ENCODE measurements at regions not wholly inside any gene's neighbourhood (a gene's known extent, or its start where the extent isn't known, plus 50 kb on each side); places are given as distances from the start of the nearest gene placed in this dataset.
"Not testable (repeated sequence)": the region's sequence is repeated elsewhere in the genome, so short reads cannot be mapped to it uniquely, and the experiment has no call there.

GRCh38 chr10:131833013-131833412 lies 67.8 kb upstream of the PPP2R2D start:
- no peak for DNase-seq (ENCODE audit: extremely low read depth in 1 of 11, low read depth in 9 of 11, low spot score in 4 of 11)

GRCh38 chr10:131833446-131834080 lies 67.2 kb upstream of the PPP2R2D start:
- DNase-seq (ENCODE audit: extremely low read depth in 1 of 11, low read depth in 9 of 11, low spot score in 4 of 11), result no peak

- no peak for DNase-seq (ENCODE audit: extremely low read depth in 1 of 11, low read depth in 9 of 11, low spot score in 4 of 11)
These were observed 66.5 kb upstream of the PPP2R2D start for GRCh38 chr10:131834152-131834810.

GRCh38 chr10:131838966-131839742 lies 61.7 kb upstream of the PPP2R2D start:
- DNase-seq (ENCODE audit: extremely low read depth in 1 of 11, low read depth in 9 of 11, low spot score in 4 of 11), result no peak

GRCh38 chr10:131839880-131840787 lies 60.7 kb upstream of the PPP2R2D start:
- not testable (repeated sequence) for DNase-seq (ENCODE audit: extremely low read depth in 1 of 11, low read depth in 9 of 11, low spot score in 4 of 11)

- DNase-seq (ENCODE audit: extremely low read depth in 1 of 11, low read depth in 9 of 11, low spot score in 4 of 11), result no peak
These were observed 60.1 kb upstream of the PPP2R2D start for GRCh38 chr10:131840788-131841118.

GRCh38 chr10:131841131-131841660 lies 59.6 kb upstream of the PPP2R2D start:
- DNase-seq (ENCODE audit: extremely low read depth in 1 of 11, low read depth in 9 of 11, low spot score in 4 of 11), result no peak

GRCh38 chr10:131841661-131842139 lies 59.1 kb upstream of the PPP2R2D start:
- DNase-seq (ENCODE audit: extremely low read depth in 1 of 11, low read depth in 9 of 11, low spot score in 4 of 11), result no peak

- DNase-seq (ENCODE audit: extremely low read depth in 1 of 11, low read depth in 9 of 11, low spot score in 4 of 11), result no peak
These were observed 58.3 kb upstream of the PPP2R2D start for GRCh38 chr10:131842351-131843088.

- no peak for DNase-seq (ENCODE audit: extremely low read depth in 1 of 11, low read depth in 9 of 11, low spot score in 4 of 11)
These were observed 57.7 kb upstream of the PPP2R2D start for GRCh38 chr10:131843089-131843595.

GRCh38 chr10:131843881-131844284 lies 56.9 kb upstream of the PPP2R2D start:
- no peak for DNase-seq (ENCODE audit: extremely low read depth in 1 of 11, low read depth in 9 of 11, low spot score in 4 of 11)

GRCh38 chr10:131844529-131845084 lies 56.2 kb upstream of the PPP2R2D start:
- no peak for DNase-seq (ENCODE audit: extremely low read depth in 1 of 11, low read depth in 9 of 11, low spot score in 4 of 11)

GRCh38 chr10:131845505-131846239 lies 55.1 kb upstream of the PPP2R2D start:
- DNase-seq (ENCODE audit: extremely low read depth in 1 of 11, low read depth in 9 of 11, low spot score in 4 of 11), result no peak

- no peak for DNase-seq (ENCODE audit: extremely low read depth in 1 of 11, low read depth in 9 of 11, low spot score in 4 of 11)
These were observed 54.3 kb upstream of the PPP2R2D start for GRCh38 chr10:131846240-131847101.

- DNase-seq (ENCODE audit: extremely low read depth in 1 of 11, low read depth in 9 of 11, low spot score in 4 of 11), result no peak
These were observed 53.5 kb upstream of the PPP2R2D start for GRCh38 chr10:131847241-131847783.

- no peak for DNase-seq (ENCODE audit: extremely low read depth in 1 of 11, low read depth in 9 of 11, low spot score in 4 of 11)
These were observed 52.5 kb upstream of the PPP2R2D start for GRCh38 chr10:131848296-131848695.
